GM21526 (cell line): ENCODE measurements at regions not wholly inside any gene's neighbourhood (a gene's known extent, or its start where the extent isn't known, plus 50 kb on each side); places are given as distances from the start of the nearest gene placed in this dataset.

ENCODE experiments used
- ATAC-seq: cut with Tn5 transposase; IDR thresholded peaks from one replicate; pipeline ENCODE4 v1.9.1; 2021; ENCODE audit warnings: moderate library complexity; ENCODE audit not compliant: unreplicated experiment, low FRiP score

DNA sequence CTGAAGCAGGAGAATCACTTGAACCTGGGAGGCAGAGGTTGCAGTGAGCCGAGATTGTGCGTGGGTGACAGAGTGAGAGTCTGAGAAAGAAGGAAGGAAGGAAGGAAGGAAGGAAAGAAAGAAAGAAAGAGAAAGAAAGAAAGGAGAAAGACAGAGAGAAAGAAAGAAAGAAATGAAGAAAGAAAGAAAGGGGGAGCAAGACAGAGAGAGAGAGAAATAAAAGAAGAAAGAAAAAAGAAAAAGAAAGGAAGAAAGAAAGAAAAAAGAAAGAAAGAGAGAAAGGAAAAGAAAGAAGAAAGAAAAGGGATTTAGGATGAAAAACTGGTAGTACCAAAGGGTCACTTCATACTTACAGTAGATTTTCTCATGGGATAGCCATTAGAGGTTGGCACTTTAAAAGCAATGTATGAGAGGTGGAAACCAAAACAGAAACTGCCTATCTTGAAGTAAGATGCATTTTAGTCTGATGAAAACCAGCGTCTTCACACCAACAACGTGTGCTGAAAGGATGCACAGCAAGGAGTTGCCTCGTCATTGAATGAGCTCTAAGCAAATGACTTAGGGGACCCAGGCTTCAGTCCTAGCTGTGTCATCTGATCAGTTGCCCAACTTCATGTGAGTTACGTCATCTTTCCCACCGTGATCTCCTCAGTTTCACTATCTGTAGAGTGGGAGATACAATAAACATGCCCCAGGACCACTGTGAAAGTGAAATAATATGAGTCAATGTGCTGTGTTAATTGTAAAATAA is 133.9 kb upstream of the NEDD9 start:
- ATAC-seq, result peak; percentile 69

DNA sequence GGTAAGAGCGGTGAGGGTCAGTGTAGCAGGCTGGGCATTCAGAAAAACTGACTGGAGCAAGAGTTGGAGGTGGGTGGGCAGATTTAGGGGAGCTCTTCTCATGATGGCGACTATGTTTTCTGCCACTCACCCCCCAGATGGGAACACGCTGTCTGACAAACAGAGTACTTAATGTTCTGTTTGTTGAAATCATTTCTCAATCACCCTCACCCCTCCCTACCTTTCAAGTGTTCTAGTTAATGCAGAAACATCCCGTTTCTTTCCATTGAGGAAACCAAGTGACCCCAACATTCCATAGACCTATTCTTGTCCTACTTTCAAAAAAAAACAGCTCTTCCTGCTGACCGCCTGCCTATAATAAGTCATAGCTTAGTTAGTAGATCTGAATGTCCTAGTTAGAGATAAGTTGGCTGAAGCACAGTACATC is 132.5 kb upstream of the NEDD9 start:
- no peak for ATAC-seq

DNA sequence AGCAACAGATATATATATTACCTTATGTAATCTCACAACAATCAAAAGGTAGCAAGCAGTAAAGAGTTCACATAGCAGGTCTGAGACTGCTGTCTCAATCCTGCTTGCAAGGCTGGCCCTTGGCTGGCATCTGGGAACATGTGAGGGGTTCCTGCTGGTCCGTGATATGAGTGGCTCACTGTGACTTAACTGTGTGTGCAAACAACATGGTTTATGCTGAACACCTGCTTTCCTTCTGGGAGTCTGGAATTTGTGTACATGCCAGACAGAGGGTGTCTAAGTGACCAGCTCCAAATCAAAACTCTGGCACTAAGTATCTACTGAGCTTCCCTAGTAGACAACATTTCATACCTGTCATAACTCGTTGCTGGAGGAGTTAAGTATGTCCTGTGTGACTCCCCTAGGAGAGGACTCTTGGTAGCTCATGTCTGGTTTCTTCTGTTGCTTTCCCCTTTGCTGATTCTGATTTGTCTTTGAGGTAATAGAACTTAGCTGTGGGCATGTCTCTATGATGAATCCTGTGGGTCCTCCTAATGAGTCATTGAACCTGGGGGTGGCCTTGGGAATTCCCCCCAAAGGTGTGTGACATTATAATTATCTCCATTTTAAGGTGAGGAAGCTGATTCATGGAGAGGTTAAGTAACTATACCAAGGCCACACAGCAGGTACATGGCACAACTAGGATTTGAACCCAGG is 131.6 kb upstream of the NEDD9 start:
- ATAC-seq, result no peak

DNA sequence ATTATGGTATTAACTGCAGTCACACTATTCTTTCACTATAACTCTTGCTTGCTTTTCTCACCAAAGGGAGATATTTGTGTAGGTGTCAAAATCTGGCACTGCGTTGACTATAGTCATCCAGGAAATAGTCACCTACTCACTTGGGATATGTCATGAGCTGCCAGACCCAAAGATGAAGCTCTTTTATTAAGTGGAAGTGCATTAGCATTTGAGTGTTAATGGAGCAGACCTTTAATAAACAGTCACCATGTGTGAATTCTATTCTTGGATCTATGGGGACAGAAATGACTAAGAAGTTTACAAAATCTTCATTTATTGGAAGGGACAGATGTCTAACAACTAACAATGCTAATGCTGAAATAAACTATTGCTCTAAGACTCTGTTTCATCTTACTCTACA is 130.1 kb upstream of the NEDD9 start:
- ATAC-seq, result no peak

DNA sequence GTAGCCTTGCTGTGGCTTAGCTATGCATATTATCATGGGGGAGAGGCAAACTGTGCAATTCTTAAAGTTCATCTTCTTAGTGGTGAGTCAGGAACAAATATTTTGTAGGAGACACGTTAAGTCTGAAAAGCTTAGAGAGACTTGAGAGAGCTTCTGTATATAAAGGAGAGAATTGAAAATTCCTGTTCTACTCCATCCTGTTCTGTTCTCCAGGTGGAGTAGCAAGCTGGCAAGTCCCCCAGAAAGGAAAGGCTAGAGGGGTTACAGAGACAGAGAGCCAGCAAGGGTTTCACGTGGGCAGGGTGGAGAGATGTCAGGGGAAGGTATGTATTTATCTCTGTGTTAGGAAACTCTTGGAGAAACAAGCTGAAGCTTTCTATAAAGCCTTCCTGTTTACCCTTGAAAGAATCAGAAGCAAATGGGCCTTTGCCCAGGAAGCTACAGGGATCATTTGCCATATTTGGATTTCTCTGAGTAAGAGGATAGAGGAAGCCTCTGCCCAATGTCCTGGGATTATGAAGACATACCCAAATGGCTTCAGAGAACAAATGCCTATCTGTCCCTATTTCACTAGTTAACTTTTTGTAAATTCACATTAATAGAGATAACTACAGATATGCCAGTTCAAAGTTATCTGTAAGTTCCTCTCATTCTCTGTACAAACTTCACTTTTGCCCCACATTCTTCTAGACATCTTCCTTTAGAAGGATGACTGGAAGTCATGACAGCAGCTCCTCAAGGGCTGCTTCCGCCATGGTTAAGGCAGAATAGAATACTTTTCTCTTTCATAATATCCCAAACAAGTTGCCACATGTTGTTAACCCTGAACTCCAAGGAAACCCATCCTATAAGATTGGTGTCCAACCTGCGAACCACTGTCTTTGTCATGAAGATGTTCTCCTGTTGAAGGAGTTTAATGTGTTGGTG is 126.7 kb upstream of the NEDD9 start:
- ATAC-seq, result no peak

DNA sequence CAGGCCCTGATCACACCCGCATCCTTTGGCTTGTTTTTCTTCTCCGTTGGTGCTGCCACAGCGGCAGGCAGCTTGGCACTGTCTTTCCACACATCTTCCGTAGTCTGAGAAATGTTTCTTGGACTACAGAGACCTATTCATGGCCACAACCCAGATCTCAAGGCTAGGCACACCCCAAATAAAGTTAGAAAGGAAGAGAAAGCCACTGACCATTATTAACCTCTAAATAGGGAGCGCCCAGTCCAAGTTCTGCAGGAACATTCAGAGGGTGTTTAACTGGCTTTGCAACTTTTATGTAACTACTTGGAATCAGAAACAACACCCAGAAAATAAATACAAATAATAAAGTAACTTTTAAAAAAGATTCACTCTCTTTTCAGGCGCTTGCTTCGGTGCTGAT is 124.8 kb upstream of the NEDD9 start:
- ATAC-seq, result no peak

DNA sequence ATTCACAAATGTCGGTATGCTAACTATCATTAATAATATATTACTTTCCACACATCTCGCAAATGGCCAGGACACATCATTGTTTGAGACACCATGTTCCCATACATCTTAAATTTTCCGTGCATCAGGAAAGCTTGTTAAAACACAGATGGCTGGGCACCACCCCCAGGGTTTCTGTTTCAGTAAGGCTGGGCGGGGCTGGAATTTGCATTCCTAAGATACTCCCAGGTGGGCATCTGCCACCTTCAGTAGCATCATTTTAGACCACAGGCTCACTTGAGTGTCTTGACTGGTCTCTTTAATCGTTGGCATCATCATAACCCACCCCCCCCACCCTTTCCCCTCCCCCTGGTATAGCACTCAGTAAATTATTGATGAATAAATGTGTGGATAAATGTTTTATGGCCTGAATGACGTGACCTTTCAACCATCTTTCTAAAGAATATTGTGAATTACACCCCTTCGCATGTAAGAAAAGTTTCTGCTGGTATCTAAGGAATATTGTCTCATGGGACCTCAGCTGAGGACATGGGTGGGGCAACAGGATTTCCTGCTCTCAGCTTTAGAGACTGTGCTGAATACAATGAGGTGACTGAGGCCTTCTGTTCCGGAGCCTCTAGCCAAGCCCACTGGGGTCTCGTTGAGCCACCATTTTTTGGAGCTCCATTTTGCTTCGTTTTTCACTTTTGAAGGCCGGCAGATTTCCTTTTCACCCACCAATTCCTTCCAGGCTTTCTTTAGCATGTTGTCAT is 124.1 kb upstream of the NEDD9 start:
- ATAC-seq, result no peak

DNA sequence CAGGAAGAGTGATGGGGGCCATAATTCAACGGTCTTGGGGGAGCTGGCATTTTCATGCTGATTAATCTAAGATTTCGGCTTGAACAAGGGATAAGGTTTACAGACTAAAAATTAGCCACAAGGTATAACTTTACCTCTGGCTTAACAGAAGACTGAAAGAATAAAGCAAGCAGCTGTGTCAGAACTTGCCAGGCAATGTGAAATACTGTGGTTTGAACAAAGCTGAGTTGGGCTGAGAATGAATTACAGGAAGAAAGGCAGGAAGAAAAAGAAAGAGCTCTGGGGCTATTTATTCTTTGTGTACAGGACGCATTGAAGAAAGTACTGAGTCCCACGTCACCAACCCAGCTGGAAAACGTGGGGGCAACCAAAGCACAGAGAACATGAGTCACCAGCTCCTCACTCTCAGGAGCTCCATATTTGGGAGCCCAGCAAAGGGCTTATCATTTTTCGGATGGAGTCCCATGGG is 121.5 kb upstream of the NEDD9 start:
- ATAC-seq, result no peak

DNA sequence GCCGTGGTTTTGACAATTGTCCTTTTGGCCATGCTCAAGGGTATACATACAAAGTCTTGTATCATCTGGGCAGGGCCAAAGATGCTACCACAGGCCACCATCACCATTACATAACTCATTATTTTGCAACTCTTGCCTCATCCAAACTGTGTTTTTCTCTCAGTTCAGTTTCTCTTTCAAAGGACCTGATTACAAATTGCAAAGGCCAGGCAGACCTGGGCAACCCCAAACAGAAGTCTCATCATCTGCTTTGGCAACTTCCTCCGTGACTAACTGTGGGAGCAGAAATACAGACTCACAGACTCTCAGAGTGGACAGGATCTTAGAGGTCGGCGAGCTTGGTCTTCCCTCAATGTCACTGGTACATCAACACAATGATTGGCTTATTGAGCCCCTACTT is 117.8 kb upstream of the NEDD9 start:
- no peak for ATAC-seq

DNA sequence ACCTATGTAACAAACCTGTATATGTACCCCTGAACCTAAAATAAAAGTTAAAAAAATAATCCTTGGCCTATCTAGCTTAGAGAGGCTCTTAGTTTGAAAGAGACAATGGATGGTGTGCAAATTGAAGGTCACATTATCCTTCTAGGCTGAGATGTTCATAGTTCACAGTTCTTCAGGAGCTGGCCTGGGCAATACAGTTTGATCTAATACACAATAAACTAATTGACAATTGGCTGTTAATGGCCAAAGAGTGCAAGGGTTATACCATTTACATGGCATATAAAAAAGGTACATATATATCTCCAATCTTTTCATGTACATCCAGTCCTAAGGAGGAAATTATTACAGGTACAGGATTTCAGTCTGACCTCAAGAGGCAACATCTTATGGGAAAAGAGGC is 117.4 kb upstream of the NEDD9 start:
- no peak for ATAC-seq

DNA sequence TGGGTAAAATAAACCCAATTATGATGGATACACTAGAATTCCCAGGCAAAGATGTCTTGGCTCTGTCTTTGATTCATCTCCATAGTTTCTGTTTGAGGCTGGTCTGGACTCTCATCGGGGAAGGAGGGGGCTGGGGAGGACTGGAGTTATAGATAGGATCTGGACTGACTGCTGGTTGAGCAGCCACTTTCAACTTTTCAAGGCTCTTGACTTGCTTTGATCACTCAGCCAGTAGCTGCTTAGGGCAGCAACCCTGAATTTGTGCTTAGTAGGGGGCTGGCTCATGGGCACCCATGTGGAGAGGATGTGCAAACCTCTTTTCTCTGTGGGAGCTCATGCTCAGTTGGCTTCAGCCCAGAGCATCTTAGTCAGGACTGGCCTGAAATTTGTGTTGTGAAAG is 114.0 kb upstream of the NEDD9 start:
- ATAC-seq, result no peak

DNA sequence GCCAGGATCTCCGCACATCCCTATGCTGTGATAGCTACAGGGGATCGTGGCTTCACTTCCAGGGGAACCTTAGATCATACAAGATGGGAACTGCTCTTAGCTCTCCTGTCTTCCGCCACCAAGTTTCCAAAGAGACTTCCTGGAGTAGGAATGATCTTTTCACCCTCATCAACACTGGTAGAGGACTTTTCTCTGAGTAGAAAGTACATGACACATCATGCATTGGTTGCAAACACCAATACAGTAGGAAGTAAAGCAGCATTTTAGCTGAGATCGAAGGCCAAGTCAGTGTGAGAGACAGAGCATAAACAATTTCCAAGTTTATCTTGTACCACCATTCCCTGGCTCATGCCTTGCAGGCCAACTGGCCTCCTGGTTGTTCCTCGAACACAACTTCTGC is 113.1 kb upstream of the NEDD9 start:
- no peak for ATAC-seq

DNA sequence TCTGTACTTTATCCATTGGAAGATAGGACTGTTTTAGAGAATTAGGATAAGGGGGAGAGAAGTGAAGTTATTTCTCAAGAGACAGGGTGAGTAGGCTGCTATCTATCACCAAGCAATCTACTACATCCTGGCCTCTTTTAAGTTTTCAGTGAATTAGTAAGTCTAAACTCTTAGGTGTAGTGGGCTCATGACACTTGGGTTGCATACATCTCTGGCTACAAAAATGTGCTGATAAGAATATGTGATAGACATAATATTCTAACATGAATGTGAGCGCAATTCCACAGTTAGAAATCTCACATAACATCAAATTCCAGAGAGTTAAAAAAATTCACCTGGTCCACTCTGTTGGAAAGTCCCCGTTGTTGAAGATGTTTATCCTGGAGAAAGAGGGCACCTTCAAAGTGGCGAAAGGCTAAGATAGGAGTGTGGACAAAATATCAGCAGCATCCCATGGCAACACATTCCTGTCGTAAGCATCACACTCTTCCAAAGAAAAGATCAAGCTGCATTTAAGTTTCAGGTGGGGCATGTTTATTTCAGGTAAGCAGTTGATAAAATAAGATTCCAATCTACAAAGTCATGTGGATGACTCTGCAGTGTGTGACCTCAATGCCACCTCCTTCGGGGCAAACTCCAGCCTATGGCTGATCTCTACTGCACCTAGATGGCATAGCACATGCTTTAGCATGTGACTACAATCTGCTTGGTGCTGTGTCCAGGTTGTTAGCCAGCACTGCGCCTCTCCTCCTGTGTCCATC is 111.7 kb upstream of the NEDD9 start:
- ATAC-seq, result no peak

DNA sequence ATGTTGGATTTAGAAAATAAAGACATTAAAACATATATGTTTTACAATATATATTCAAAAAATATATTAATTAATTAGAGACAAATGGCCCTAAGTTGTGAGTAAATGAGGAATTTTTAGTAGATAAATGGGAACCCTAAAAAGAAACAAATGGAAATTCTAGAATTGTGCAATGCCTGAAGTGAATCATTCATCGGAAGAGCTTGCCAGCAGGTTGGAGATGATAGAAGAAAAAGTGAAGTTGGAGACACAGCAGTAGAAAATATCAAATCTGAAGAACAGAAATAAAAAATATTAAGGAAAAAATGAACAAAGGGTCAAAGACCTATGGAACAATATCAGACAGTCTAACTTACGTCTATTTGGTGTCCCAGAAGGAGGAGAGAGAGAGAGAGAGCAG is 109.4 kb upstream of the NEDD9 start:
- no peak for ATAC-seq

DNA sequence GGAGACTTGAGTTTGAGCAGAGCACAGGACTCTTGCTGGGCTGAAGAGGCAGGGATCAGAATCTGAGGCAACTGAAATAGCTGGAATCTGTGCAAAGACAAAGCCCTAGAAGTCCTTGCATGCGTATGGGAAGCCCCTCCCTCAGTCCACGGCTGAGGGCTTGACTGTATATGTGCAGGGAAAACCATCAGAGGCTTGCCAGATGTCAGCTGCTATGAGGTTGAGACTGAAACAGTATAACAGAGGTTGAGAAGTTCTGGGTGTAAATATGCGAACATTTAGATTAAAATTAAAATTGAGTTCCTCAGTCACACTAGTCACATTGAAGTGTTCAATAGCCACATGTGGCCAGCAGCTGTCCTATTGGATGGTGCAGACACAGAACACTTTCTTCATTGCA is 108.8 kb upstream of the NEDD9 start:
- no peak for ATAC-seq

DNA sequence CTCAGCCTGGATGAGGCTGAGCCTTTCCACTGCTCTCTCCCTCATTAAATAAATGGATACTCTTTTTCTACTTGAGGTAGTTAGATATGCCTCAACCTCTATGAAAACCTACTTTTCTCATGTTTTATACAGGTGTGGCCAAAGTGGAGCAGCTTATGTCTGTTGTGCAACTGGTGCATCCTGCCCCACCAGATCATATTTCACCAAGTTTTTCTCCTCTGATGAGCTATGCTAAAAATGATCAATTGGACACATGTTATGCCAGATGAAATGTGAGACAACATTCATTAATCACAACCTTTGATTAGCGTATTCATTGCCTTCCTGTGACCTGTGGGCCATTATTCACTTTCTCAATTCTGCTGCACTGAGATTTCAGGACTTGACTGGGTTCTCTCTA is 106.9 kb upstream of the NEDD9 start:
- no peak for ATAC-seq

DNA sequence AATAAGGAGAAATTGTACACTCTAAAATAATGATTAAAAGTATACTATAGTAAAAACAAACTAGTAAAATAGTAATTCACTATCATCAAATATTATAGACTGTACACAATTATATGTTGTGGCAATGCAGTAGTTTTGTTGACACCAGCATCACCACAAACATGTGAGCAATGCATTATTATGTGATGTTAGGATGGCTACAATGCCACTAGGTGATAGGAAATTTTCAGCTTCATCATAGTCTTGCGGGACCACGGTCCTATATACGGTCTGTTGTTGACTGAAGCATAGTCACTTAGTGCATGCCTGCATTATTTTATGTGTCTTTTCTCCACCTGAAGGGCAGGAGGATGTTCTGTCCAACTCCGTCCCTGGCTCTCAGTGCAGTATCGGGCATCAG is 104.8 kb upstream of the NEDD9 start:
- no peak for ATAC-seq

DNA sequence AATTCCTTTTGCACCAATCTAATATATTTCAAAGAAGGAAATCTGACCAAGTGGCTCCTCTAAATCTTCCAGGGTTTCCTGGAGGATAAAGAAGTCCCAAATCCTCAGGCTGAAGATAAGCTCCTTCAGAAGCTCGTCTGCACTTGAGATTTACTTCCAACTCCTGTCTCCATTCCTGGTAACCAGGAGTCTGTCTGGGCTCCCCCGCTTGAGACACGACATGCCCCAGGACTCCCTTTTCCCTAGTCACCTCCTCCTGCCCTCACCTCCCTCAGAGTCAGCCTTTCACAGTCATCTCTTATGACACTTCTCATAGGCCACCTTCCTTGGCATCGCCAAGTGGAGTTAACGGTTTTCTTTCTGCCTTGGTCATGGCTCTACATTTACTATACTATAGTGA is 103.4 kb upstream of the NEDD9 start:
- no peak for ATAC-seq

DNA sequence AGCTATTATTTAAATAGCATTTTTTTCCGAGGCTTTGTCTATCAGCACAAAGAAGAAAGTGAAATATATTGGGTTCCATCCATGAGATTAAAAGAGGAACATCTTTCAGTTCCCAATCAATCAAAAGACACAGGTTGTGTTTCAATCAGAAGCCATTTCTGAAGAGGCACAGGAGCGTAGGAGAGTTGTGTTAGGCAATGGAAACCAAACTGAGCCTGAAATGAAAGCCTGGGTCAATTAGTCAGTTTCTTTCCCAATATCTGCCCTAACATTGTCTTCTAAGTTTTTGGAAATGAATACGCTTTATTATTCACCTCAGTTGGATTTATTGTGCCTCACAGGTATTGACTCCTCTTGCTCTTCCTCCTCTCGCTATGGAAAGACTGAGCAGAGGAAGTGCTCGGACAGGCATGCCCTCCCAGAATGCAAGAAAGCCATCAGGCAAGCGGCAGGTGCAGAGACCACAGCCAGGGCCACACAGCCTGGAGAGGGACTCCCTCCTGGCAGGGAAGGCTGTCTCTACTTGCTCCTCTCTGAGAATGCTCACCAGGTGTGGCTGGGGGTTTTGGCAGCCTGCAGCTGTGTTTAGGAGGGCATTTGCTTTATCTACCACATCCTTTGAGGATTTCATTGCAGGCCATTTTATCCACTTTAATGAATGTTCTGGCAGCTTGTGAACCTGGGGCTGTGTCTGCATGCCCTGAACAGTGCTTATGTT is 100.8 kb upstream of the NEDD9 start:
- no peak for ATAC-seq
